Small intestine (tissue), 7 donors: ENCODE measurements at regions not wholly inside any gene's neighbourhood (a gene's known extent, or its start where the extent isn't known, plus 50 kb on each side); places are given as distances from the start of the nearest gene placed in this dataset.

ENCODE experiments used
- DNase-seq, 2 donors: peaks; one replicate each; pipeline versions ENCODE4 v3.0.0 to v3.0.0-alpha.2; 2013
- FAIRE-seq: peaks from 2 replicates; lab custom pipeline; 2012; peaks lifted over from hg19 to GRCh38; lab: Jason Lieb, UNC
- H3K27ac ChIP-seq, 3 donors: one replicate each; pipeline ENCODE4 v1.5.1; 2013; ENCODE audit warnings: low read length in 2 of 3, mild to moderate bottlenecking in 2 of 3, control low read depth in 1 of 3, inconsistent platforms in 1 of 3, low read depth in 1 of 3, moderate library complexity in 1 of 3
- H3K27me3 ChIP-seq, 3 donors: one replicate each; pipeline ENCODE4 v1.6.1; 2013; ENCODE audit warnings: low read length in 3 of 3, inconsistent platforms in 1 of 3; ENCODE audit not compliant: control insufficient read depth in 3 of 3, insufficient read depth in 3 of 3
- H3K36me3 ChIP-seq, 3 donors: one replicate each; pipeline ENCODE4 v1.6.1; 2013; ENCODE audit warnings: low read length in 3 of 3, inconsistent platforms in 1 of 3, low read depth in 1 of 3, mild to moderate bottlenecking in 1 of 3, moderate library complexity in 1 of 3; ENCODE audit not compliant: control insufficient read depth in 3 of 3, insufficient read depth in 2 of 3
- H3K4me1 ChIP-seq, 3 donors: one replicate each; pipeline ENCODE4 v1.6.1; 2013; ENCODE audit warnings: low read length in 2 of 3, inconsistent platforms in 1 of 3, low read depth in 1 of 3, mild to moderate bottlenecking in 1 of 3, moderate library complexity in 1 of 3; ENCODE audit not compliant: control insufficient read depth in 3 of 3, insufficient read depth in 2 of 3
- H3K4me3 ChIP-seq, 3 donors: one replicate each; pipeline ENCODE4 v1.5.1; 2013; ENCODE audit warnings: low read length in 3 of 3, control low read depth in 1 of 3, inconsistent platforms in 1 of 3, low read depth in 1 of 3, mild to moderate bottlenecking in 1 of 3, moderate library complexity in 1 of 3
- H3K9me3 ChIP-seq, 2 donors: one replicate each; pipeline ENCODE4 v1.6.1; 2013; ENCODE audit warnings: low read depth in 1 of 2, low read length in 1 of 2; ENCODE audit not compliant: control insufficient read depth in 2 of 2, insufficient read depth in 1 of 2
- WGBS, 3 donors: extraction: QIAGEN DNeasy Blood & Tissue Kit; methylation state at CpG; one replicate each; pipeline ENCODE4 v1.1.7; 2013; 5-methylcytosine and 5-hydroxymethylcytosine counted together
- donor health status: healthy with polysubstance abuse.
- donor health status: control.
- donor health status: control.
- donor health status: Bipolar disorder and iron deficiency.
- donor health status: healthy.

DNA sequence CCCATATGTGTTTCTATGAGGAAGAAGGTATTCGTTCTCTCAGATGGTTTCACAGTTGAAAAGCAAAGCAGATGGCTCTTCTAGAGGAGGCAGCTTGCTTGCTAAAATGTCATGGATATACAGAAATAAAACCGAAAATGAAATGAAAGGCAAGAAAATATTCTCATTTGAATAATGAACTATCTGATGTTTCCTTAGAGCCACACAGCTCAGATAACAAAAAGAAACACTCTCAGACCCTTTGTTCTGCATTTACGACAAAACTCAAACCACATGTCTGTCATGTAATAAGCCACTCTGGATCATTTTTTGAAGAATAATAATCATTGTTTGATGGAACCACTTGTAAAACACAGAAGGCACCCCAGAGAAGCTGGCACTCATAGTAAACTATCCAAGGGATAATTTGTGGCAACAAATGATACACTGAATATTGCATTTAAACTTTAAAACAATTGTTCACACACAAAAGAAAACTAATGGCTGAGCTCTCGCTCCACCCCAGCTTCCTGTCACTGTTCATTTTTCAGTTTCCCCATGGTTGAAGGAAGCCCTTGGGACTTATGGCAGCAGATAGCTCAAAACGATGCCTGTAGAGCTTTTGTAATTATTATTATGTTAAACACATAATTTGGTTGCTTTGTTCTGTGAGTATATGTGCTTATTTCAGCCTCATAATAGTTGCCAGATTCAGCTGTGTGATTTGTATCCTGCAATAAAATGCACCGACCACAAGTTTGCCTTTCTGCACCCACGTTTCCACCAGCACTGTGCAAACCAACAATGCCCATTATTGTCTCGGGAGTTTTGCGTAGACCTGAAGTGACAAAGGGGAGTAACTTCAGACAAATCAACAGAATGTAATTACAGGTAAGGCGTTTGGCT is 256.0 kb downstream of the TMEM167A start:
- peak overlapping the region in 1 of 3 donors; percentile 58 for H3K27ac ChIP-seq
- no peak for DNase-seq
- H3K9me3 ChIP-seq, result no peaks in the 10 kb centered on the region
- H3K36me3 ChIP-seq, result no peaks in the 10 kb centered on the region
- 63 to 67% (median 65%) methylated on average over 10 of the region's 10 CpGs for WGBS, 3 donors
- H3K4me1 ChIP-seq, result no peaks in the 10 kb centered on the region
- H3K27me3 ChIP-seq, result no peaks in the 10 kb centered on the region
- H3K4me3 ChIP-seq, result no peak overlapping the region
- FAIRE-seq, result no peak

DNA sequence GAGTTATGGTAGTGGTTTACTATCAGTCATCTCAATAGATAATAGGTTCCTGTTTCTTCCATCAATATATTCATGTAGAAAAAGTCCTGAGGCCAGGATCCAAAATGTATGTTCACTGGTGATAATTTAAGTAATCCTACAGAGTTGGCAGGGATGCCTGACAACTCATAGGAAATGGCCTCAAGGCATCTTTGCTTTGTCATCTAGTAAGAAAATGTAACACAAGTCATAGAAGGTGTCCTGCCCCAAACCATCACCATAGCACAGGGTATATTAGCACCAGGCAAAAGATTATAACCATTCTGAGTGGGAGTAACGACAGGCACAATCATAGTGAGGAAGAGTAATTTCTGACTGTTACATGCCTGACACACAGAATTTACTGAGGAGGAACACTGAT is 257.0 kb downstream of the TMEM167A start:
- H3K9me3 ChIP-seq, result no peaks in the 10 kb centered on the region
- no peak overlapping the region for H3K27ac ChIP-seq
- 77 to 83% (median 77%) methylated on average over 1 of the region's 1 CpG for WGBS, 3 donors
- no peak for FAIRE-seq
- no peak for DNase-seq
- H3K4me1 ChIP-seq, result no peaks in the 10 kb centered on the region
- H3K27me3 ChIP-seq, result no peaks in the 10 kb centered on the region
- no peak overlapping the region for H3K4me3 ChIP-seq
- no peaks in the 10 kb centered on the region for H3K36me3 ChIP-seq

DNA sequence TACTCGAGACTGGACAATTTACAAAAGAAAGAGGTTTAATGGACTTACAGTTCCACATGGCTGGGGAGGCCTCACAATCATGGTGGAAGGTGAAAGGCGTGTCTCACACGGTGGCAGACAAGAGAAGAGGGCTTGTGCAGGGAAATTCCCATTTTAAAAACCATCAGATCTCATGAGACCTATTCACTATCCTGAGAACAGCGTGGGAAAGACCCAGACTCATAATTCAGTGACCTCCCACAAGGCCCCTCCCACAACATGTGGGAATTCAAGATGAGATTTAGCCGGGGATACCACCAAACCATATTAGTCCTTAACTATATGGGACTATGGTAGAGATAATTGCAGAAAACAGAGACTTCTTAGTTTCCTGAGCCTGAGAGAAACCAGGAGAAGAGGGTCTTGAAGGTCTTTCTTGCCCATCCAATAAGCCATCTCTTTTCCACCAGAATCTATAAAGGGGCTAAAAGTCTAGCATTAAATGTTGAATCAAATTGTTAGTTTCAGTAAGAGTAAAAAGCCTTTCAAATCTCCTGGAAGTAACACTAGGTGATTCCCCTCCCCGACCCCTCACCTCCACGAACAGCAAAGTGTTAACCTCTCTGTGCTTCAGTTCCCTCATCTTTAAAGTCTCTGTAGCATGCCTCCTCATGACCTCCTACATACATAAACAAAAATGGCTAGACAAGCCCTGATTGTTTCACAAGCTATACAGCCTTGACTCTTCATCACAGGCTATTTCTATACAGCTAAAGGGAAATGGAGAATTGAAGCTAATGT is 259.1 kb downstream of the TMEM167A start:
- Histone ChIP-seq H3K9me3 (no peaks in the 10 kb centered on the region), H3K27ac (no peak overlapping the region), H3K36me3 (no peaks in the 10 kb centered on the region), H3K4me1 (no peaks in the 10 kb centered on the region), H3K27me3 (no peaks in the 10 kb centered on the region), H3K4me3 (no peak overlapping the region)
- DNase-seq (no peak), FAIRE-seq (no peak)
- 75 to 83% (median 80%) methylated on average over 7 of the region's 7 CpGs for WGBS, 3 donors

DNA sequence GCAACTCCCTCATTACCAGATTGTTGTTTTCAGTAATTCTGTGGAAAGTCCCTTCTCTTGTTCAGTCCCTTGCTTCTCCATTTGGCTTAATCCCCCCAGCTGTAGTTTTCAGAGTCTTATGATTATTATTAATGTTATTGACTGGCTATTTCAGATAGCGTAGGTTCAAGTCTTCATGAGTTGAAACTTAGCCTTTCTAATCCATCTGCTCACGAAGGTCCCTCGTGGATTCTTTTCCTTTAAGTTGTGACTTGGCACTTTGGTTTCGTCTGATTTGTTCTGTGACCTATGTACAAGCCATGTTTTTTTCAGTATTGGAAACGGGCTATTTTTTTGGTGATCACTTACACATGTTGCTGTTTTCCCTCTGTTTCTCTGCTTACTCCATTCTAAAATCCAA is 260.3 kb downstream of the TMEM167A start:
- DNase-seq (no peak), FAIRE-seq (no peak)
- Histone ChIP-seq H3K4me3 (no peak overlapping the region), H3K36me3 (no peaks in the 10 kb centered on the region), H3K27ac (no peak overlapping the region), H3K27me3 (no peaks in the 10 kb centered on the region), H3K9me3 (no peaks in the 10 kb centered on the region), H3K4me1 (no peaks in the 10 kb centered on the region)
- 84 to 92% (median 84%) methylated on average over 5 of the region's 5 CpGs for WGBS, 3 donors

DNA sequence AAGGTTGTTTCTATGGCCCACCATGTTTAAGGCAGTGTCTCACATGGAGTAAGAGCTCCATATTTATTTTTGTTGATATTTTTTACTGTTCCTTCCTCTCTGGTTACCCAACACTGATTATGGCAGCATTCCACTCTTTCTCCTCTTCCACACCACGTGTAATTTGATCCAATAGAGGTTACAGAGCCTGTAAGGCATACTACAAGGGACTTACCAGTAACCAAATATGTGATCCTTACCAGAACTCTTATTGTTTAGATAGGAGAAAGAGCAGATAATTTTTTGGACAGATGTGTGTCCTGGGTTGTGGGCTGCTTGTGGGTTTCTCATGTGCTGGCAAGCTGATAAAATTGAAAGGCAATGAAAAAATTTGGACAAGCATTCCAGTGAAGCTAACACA is 261.3 kb downstream of the TMEM167A start:
- Histone ChIP-seq H3K4me3 (no peak overlapping the region), H3K27ac (no peak overlapping the region), H3K4me1 (no peaks in the 10 kb centered on the region), H3K36me3 (no peaks in the 10 kb centered on the region), H3K27me3 (no peaks in the 10 kb centered on the region), H3K9me3 (no peaks in the 10 kb centered on the region)
- 37 to 61% (median 45%) methylated on average over 1 of the region's 1 CpG for WGBS, 3 donors
- FAIRE-seq, result no peak
- no peak for DNase-seq

DNA sequence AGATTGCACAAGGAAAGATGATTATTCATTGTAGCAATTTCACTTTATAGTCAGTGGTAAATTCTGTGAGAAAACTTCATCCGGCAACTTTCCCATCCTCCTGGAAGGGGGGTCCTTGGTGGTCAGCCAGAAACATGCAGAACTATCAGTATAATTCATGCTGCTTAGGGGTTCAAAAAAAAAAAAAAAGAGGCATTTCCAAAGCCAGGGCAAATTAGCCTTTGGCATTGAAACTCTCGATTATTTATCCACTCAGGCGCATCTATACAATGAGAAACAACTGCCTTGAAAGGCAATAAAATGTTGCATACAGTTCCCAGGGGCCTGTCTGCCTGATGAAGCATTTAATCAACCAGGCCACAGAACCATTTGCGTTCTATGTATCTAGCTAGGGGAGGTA is 263.3 kb downstream of the TMEM167A start:
- Histone ChIP-seq H3K36me3 (no peaks in the 10 kb centered on the region), H3K9me3 (no peaks in the 10 kb centered on the region), H3K4me3 (no peak overlapping the region), H3K4me1 (no peaks in the 10 kb centered on the region), H3K27me3 (no peaks in the 10 kb centered on the region), H3K27ac (no peak overlapping the region)
- FAIRE-seq (no peak), DNase-seq (no peak)
- 81 to 87% (median 86%) methylated on average over 4 of the region's 4 CpGs for WGBS, 3 donors

DNA sequence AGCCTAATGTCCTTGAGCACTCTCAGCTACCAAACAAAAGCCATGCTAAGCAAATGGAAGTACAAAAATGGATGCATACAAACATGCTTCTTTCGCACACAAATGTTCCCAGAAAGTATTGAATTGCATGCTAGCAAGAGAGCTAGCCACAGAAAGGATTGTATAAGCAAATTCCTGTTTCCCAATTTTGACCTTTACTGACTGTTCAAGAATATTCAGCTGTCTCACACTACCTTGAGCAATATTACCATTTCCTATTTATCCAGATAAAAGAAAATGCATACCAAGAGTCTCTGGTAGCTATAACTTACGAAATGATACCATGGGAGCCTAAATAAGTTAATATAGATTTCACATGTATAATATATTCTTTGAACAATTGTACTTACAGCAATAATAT is 264.6 kb downstream of the TMEM167A start:
- FAIRE-seq (no peak), DNase-seq (no peak)
- no peaks in the 10 kb centered on the region for H3K4me1 ChIP-seq
- WGBS, 3 donors, result 89 to 91% (median 89%) methylated on average over 2 of the region's 2 CpGs
- H3K27me3 ChIP-seq, result no peaks in the 10 kb centered on the region
- H3K9me3 ChIP-seq, result no peaks in the 10 kb centered on the region
- H3K4me3 ChIP-seq, result no peak overlapping the region
- H3K36me3 ChIP-seq, result no peaks in the 10 kb centered on the region
- no peak overlapping the region for H3K27ac ChIP-seq

DNA sequence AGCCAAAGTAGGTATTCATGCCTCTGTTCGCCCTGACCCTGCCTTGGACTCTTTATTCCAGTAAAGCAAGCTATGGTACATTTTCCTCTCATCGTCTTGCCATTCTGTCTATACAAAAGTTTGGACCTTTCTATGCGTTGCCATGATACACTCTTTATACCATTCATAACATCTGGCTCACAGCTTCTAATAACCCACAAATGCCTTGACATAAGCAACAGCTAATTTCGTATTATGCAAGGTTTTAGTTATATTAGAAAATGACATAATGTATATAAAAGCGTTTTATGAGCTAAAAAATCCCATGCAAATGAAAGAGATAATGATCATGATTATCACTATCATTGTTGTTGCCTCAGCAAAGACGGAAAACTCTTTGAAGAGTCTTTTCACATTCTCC is 265.7 kb downstream of the TMEM167A start:
- no peak for DNase-seq
- Histone ChIP-seq H3K4me1 (no peaks in the 10 kb centered on the region), H3K27me3 (no peaks in the 10 kb centered on the region), H3K4me3 (no peak overlapping the region), H3K9me3 (no peaks in the 10 kb centered on the region), H3K27ac (no peak overlapping the region), H3K36me3 (no peaks in the 10 kb centered on the region)
- 87 to 88% (median 88%) methylated on average over 6 of the region's 6 CpGs for WGBS, 3 donors
- FAIRE-seq, result no peak
